Endometrium (tissue), 2 donors: ENCODE measurements at regions not wholly inside any gene's neighbourhood (a gene's known extent, or its start where the extent isn't known, plus 50 kb on each side); places are given as distances from the start of the nearest gene placed in this dataset.
A peak's percentile ranks its signal among the peaks of the same experiment; 100 is the strongest.

Experiments used
- FAIRE-seq: peaks from 2 replicates; lab custom pipeline; 2012; peaks lifted over from hg19 to GRCh38; lab: Jason Lieb, UNC
- donor health status: control.
- donor health status: control.

- no peak for FAIRE-seq
These were observed 391.2 kb downstream of the BCAT1 start for GRCh38 chr12:24557738-24558137.

- FAIRE-seq = no peak
These were observed 393.2 kb downstream of the BCAT1 start for GRCh38 chr12:24555730-24556129.

GRCh38 chr12:24554612-24555295, 394.1 kb downstream of the BCAT1 start:
- no peak for FAIRE-seq

GRCh38 chr12:24553259-24553658, 395.6 kb downstream of the BCAT1 start:
- FAIRE-seq = no peak

- FAIRE-seq = no peak
These were observed 397.6 kb downstream of the BCAT1 start for GRCh38 chr12:24551163-24551786.

- no peak for FAIRE-seq
These were observed 398.3 kb downstream of the BCAT1 start for GRCh38 chr12:24550609-24551008.

- FAIRE-seq = no peak
These were observed 402.2 kb downstream of the BCAT1 start for GRCh38 chr12:24546661-24547060.

GRCh38 chr12:24546084-24546483, 402.8 kb downstream of the BCAT1 start:
- no peak for FAIRE-seq

- no peak for FAIRE-seq
These were observed 404.5 kb downstream of the BCAT1 start for GRCh38 chr12:24544368-24544767.

- peak; percentile 70 for FAIRE-seq
These were observed 407.6 kb downstream of the BCAT1 start for GRCh38 chr12:24541193-24541871.

GRCh38 chr12:24539646-24540045, 409.3 kb downstream of the BCAT1 start:
- no peak for FAIRE-seq

GRCh38 chr12:24537083-24537860, 411.6 kb downstream of the BCAT1 start:
- FAIRE-seq = peak; percentile 83

GRCh38 chr12:24535334-24536069, 413.4 kb downstream of the BCAT1 start:
- FAIRE-seq = no peak

GRCh38 chr12:24534622-24535021, 414.3 kb downstream of the BCAT1 start:
- FAIRE-seq = no peak

GRCh38 chr12:24533716-24534352, 415.1 kb downstream of the BCAT1 start:
- FAIRE-seq = no peak

GRCh38 chr12:24530689-24531088, 418.2 kb downstream of the BCAT1 start:
- no peak for FAIRE-seq

- FAIRE-seq = no peak
These were observed 421.8 kb downstream of the BCAT1 start for GRCh38 chr12:24527102-24527501.

GRCh38 chr12:24522736-24523135, 426.2 kb downstream of the BCAT1 start:
- no peak for FAIRE-seq

GRCh38 chr12:24519759-24520158, 429.1 kb downstream of the BCAT1 start:
- FAIRE-seq = no peak

GRCh38 chr12:24517000-24517399, 431.9 kb downstream of the BCAT1 start:
- no peak for FAIRE-seq

GRCh38 chr12:24510581-24511125, 438.2 kb downstream of the BCAT1 start:
- FAIRE-seq = no peak
